Activated CD8-positive, alpha-beta T cell treated with anti-CD3 and anti-CD28 coated beads, Interleukin-2, amount 10 ng/mL, durations not matched to agents 7 days and 5 days (primary cell): ENCODE measurements at regions not wholly inside any gene's neighbourhood (a gene's known extent, or its start where the extent isn't known, plus 50 kb on each side); places are given as distances from the start of the nearest gene placed in this dataset.
"Not testable (repeated sequence)": the region's sequence is repeated elsewhere in the genome, so short reads cannot be mapped to it uniquely, and the experiment has no call there.

Experiments used
- ATAC-seq: fragments of 150-1000 bp; cut with Tn5 transposase; one replicate; pipeline ENCODE4 v1.10.0; 2021; ENCODE audit warnings: moderate library complexity
- CTCF ChIA-PET: fragments of 350-600 bp; sonication (Branson Sonifier 250); formaldehyde crosslinking; loops from one replicate; lab custom pipeline; 2021; ENCODE audit warnings: antibody characterized with exemption; lab: Charles Lee
- POLR2A ChIA-PET: fragments of 350-600 bp; sonication (Branson Sonifier 250); formaldehyde crosslinking; loops from one replicate; lab custom pipeline; 2021; ENCODE audit warnings: antibody characterized with exemption; lab: Charles Lee
- DNase-seq: peaks from one replicate; pipeline ENCODE4 v3.0.0-alpha.2; 2020
- H3K27ac Mint-ChIP-seq: one replicate; pipeline ENCODE4 v1.8.0; 2021; ENCODE audit warnings: mild to moderate bottlenecking, mixed read lengths
- H3K27me3 Mint-ChIP-seq: one replicate; pipeline ENCODE4 v1.8.0; 2021; ENCODE audit warnings: low read depth, mixed read lengths
- H3K36me3 Mint-ChIP-seq: one replicate; pipeline ENCODE4 v1.8.0; 2021; ENCODE audit warnings: low read depth, mixed read lengths
- H3K4me1 Mint-ChIP-seq: one replicate; pipeline ENCODE4 v1.8.0; 2021; ENCODE audit warnings: low read depth, mixed read lengths
- H3K4me3 Mint-ChIP-seq: one replicate; pipeline ENCODE4 v1.8.0; 2021; ENCODE audit warnings: mild to moderate bottlenecking, mixed read lengths
- H3K9me3 Mint-ChIP-seq: one replicate; pipeline ENCODE4 v1.8.0; 2022; ENCODE audit warnings: mixed read lengths; ENCODE audit not compliant: insufficient read depth

DNA sequence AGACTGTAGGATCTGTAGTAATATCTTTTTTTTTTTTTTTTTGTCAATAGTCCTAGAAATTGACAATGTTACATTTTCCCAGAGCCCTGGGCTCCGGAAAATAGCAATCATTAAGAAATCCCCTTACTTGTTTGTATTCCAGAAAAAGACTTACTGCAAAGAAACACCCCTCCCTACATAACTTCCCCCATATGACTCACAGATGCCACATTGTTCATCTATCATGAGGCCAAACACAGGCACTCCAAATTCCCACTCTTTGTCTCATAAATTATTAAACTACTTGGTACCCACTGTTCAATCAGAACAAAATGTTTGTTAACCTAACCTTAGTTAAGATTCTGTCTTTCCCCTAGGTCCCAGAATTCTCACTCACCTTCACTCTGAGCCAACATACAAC is 53.5 kb downstream of the TEX51 start:
- DNase-seq (no peak), ATAC-seq (no peak)
- ChIA-PET POLR2A (no interaction called here), CTCF (no interaction called here)
- H3K4me1 Mint-ChIP-seq = no peaks in the 10 kb centered on the region
- peaks cover 2% of the 10 kb centered on the region for H3K27me3 Mint-ChIP-seq
- H3K4me3 Mint-ChIP-seq = no peak overlapping the region
- H3K9me3 Mint-ChIP-seq = no peaks in the 10 kb centered on the region
- no peak overlapping the region for H3K27ac Mint-ChIP-seq
- H3K36me3 Mint-ChIP-seq = no peaks in the 10 kb centered on the region

- H3K4me3 Mint-ChIP-seq = no peak overlapping the region
- no peaks in the 10 kb centered on the region for H3K27me3 Mint-ChIP-seq
- no peak for DNase-seq
- no peak for ATAC-seq
- no peaks in the 10 kb centered on the region for H3K4me1 Mint-ChIP-seq
- no peaks in the 10 kb centered on the region for H3K36me3 Mint-ChIP-seq
- ChIA-PET CTCF (no interaction called here), POLR2A (no interaction called here)
- no peak overlapping the region for H3K27ac Mint-ChIP-seq
- H3K9me3 Mint-ChIP-seq = no peaks in the 10 kb centered on the region
These were observed 54.8 kb downstream of the TEX51 start for GRCh38 chr2:126953483-126953882.

GRCh38 chr2:126954831-126955230 is 56.1 kb downstream of the TEX51 start:
- Mint-ChIP-seq H3K36me3 (no peaks in the 10 kb centered on the region), H3K4me1 (no peaks in the 10 kb centered on the region), H3K9me3 (no peaks in the 10 kb centered on the region), H3K27ac (no peak overlapping the region), H3K4me3 (no peak overlapping the region), H3K27me3 (no peaks in the 10 kb centered on the region)
- POLR2A ChIA-PET = no interaction called here
- ATAC-seq (no peak), DNase-seq (no peak)
- CTCF ChIA-PET = no interaction called here

- H3K4me1 Mint-ChIP-seq, H3K27me3 Mint-ChIP-seq, H3K36me3 Mint-ChIP-seq, H3K9me3 Mint-ChIP-seq, H3K4me3 Mint-ChIP-seq, DNase-seq, H3K27ac Mint-ChIP-seq, POLR2A ChIA-PET, CTCF ChIA-PET, ATAC-seq: not testable (repeated sequence)
These were observed 58.1 kb downstream of the TEX51 start for GRCh38 chr2:126956773-126957172.

GRCh38 chr2:126963390-126963789 is 64.7 kb downstream of the TEX51 start:
- H3K4me1 Mint-ChIP-seq = no peaks in the 10 kb centered on the region
- no peak for ATAC-seq
- no peak for DNase-seq
- ChIA-PET CTCF (no interaction called here), POLR2A (no interaction called here)
- H3K4me3 Mint-ChIP-seq = no peak overlapping the region
- H3K36me3 Mint-ChIP-seq = no peaks in the 10 kb centered on the region
- peaks cover 8% of the 10 kb centered on the region for H3K27me3 Mint-ChIP-seq
- H3K9me3 Mint-ChIP-seq = no peaks in the 10 kb centered on the region
- no peak overlapping the region for H3K27ac Mint-ChIP-seq

DNA sequence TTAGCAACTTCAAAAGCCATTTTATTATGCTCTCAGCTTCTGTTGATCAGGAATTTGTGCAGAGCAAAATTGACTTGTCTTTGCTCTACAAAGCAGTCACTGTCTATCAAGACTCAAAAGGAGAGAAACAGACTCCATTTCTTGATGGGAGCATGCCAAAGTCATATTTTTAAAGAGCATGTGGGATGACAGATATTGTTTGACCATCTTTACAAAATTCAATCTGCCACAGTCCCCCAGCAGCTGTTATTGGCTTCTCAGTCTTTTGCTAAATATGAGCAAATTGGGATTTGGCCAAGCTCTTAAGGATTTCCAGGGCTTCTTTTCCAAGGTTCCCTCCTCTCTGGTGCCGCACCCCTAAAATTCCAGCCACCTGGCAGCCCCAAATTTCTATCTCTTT is 67.9 kb downstream of the TEX51 start:
- ChIA-PET POLR2A (no interaction called here), CTCF (no interaction called here)
- H3K27me3 Mint-ChIP-seq = peaks cover 25% of the 10 kb centered on the region

DNA sequence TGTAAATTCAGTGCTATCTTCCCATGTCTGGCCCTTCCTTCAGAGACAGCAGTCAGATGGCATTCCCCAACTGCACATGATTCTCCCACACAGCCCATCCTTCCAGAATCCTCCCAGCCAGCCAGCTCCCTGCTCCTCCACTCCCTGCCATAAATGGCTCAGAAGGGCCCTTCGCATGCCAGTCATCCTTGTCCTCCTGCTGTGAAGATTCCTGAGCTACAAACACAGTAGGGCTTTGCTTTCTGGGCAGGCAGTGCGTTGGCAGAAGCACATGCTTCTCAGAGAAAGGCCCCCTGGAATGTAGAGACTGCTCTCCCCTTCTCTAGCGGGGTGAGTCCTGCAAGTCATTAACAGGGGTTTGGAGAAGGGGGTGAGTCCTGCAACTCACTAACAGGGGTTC is 71.9 kb downstream of the TEX51 start:
- Mint-ChIP-seq H3K9me3 (no peaks in the 10 kb centered on the region), H3K27me3 (peaks cover 28% of the 10 kb centered on the region), H3K36me3 (no peaks in the 10 kb centered on the region), H3K4me3 (no peak overlapping the region), H3K4me1 (no peaks in the 10 kb centered on the region), H3K27ac (no peak overlapping the region)
- ATAC-seq = no peak
- CTCF ChIA-PET = interaction anchor here (2.1 to 2.3 kb wide), 2 partner anchors 18 to 442 kb away, joined by 6 to 14 read pairs; no protein-coding TSS in a partner anchor
- POLR2A ChIA-PET = interaction anchor here (0.5 kb wide), 1 partner anchor 57 kb away, joined by 3 read pairs; no protein-coding TSS in a partner anchor
- DNase-seq = no peak

More for the DNA sequence above, 67.9 kb downstream of the TEX51 start:
- no peaks in the 10 kb centered on the region for H3K36me3 Mint-ChIP-seq
- no peak overlapping the region for H3K27ac Mint-ChIP-seq
- H3K4me3 Mint-ChIP-seq = no peak overlapping the region
- no peaks in the 10 kb centered on the region for H3K4me1 Mint-ChIP-seq
- ATAC-seq (no peak), DNase-seq (no peak)
- no peaks in the 10 kb centered on the region for H3K9me3 Mint-ChIP-seq

GRCh38 chr2:126971162-126971480 is 72.4 kb downstream of the TEX51 start:
- ChIA-PET CTCF (interaction anchor here (0.8 to 2.3 kb wide), 7 partner anchors 17 to 443 kb away, joined by 3 to 14 read pairs (median 5); no protein-coding TSS in a partner anchor), POLR2A (interaction anchor here (0.5 to 0.6 kb wide), 2 partner anchors 56 to 302 kb away, joined by 3 read pairs; no protein-coding TSS in a partner anchor)
- DNase-seq (no peak), ATAC-seq (no peak)
- no peak overlapping the region for H3K27ac Mint-ChIP-seq
- no peaks in the 10 kb centered on the region for H3K36me3 Mint-ChIP-seq
- H3K9me3 Mint-ChIP-seq = no peaks in the 10 kb centered on the region
- H3K4me3 Mint-ChIP-seq = no peak overlapping the region
- H3K27me3 Mint-ChIP-seq = peaks cover 28% of the 10 kb centered on the region
- H3K4me1 Mint-ChIP-seq = no peaks in the 10 kb centered on the region

DNA sequence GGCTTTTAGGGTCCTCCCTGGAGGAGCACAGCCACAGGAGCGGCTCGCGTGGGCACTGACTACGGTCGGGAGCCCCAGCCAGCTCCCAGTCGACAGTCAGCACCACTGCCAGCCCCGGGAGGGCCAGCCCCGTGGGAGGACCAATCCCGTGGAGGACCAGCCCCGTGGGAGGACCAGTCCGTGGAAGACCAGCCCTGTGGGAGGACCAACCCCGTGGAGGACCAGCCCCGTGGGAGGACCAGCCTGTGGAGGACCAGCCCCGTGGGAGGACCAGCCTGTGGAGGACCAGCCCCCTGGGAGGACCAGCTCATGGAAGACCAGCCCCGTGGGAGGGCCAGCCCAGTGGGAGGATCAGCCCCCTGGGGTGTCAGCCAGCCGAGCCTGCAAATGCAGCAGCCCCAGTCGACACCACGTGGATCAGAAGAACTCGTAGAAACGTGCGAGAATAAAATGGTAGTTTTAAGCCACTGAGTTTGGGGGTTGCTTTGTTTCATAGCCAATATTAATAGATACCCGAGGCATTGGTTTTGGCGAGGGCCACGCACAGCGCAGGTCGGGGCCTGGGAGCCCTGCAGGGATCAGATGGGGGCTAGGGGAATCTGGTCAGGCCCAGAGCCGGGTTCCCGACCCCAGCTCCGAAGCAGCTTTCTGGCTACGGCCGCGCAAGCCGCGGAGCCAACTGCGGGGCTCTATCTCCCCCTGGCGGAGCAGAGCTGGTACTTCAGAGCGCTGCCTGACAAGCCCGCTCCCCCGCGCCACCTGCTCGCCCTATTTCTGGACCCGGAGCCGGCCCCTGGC is 73.0 kb downstream of the TEX51 start:
- no peaks in the 10 kb centered on the region for H3K36me3 Mint-ChIP-seq

GRCh38 chr2:126972279-126972626 is 73.6 kb downstream of the TEX51 start:
- CTCF ChIA-PET = interaction anchor here (0.5 to 2.3 kb wide), 20 partner anchors 13 to 727 kb away, joined by 3 to 14 read pairs (median 3); no protein-coding TSS in a partner anchor
- H3K4me1 Mint-ChIP-seq = no peaks in the 10 kb centered on the region
- no peak overlapping the region for H3K4me3 Mint-ChIP-seq
- H3K27me3 Mint-ChIP-seq = peaks cover 28% of the 10 kb centered on the region
- H3K27ac Mint-ChIP-seq = no peak overlapping the region
- H3K36me3 Mint-ChIP-seq = no peaks in the 10 kb centered on the region
- DNase-seq (no peak), ATAC-seq (no peak)
- POLR2A ChIA-PET = no interaction called here
- H3K9me3 Mint-ChIP-seq = no peaks in the 10 kb centered on the region

More for the DNA sequence above, 73.0 kb downstream of the TEX51 start:
- no peak overlapping the region for H3K27ac Mint-ChIP-seq
- no peaks in the 10 kb centered on the region for H3K9me3 Mint-ChIP-seq
- ATAC-seq = peak; percentile 94
- H3K4me1 Mint-ChIP-seq = no peaks in the 10 kb centered on the region
- peaks cover 28% of the 10 kb centered on the region for H3K27me3 Mint-ChIP-seq
- DNase-seq = peak; percentile 73
- ChIA-PET CTCF (interaction anchor here (0.5 to 2.3 kb wide), 23 partner anchors 14 to 726 kb away, joined by 3 to 14 read pairs (median 3); no protein-coding TSS in a partner anchor), POLR2A (interaction anchor here (0.6 kb wide), 1 partner anchor 303 kb away, joined by 3 read pairs; no protein-coding TSS in a partner anchor)
- peak overlapping the region; percentile 41 for H3K4me3 Mint-ChIP-seq

DNA sequence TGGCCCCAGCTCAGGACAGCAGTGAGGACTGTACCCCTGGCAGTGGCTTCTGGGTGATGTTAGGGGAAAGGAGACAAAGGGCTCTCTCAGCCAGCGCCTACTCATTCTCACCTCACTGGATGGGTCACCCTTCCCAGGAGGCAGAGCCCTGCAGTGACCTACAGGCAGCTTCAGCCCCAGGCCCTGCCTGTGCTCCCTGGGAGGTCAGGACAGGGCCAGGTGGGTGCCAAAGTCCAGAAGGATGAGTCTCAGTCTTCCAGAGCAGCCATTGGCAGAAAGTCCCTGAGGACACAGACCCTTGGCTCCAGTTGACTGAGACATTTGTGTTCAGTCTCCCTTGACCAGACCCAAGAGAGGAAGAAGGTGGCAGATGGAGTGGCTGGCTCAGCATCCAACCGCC is 75.1 kb downstream of the TEX51 start:
- Mint-ChIP-seq H3K27ac (no peak overlapping the region), H3K9me3 (no peaks in the 10 kb centered on the region), H3K36me3 (no peaks in the 10 kb centered on the region), H3K4me3 (no peak overlapping the region), H3K27me3 (peaks cover 23% of the 10 kb centered on the region), H3K4me1 (no peaks in the 10 kb centered on the region)
- DNase-seq (no peak), ATAC-seq (no peak)
- CTCF ChIA-PET = no interaction called here
- POLR2A ChIA-PET = no interaction called here
